HL-60/S4 (cell line): ENCODE measurements at regions not wholly inside any gene's neighbourhood (a gene's known extent, or its start where the extent isn't known, plus 50 kb on each side); places are given as distances from the start of the nearest gene placed in this dataset.

Experiments used
- in situ Hi-C: fragments of 300-500 bp; cut with MboI; formaldehyde crosslinking; loops from 2 replicates; pipeline ENCODE4 v1.14.3; 2022; ENCODE audit warnings: low sequenced_read_pairs

DNA sequence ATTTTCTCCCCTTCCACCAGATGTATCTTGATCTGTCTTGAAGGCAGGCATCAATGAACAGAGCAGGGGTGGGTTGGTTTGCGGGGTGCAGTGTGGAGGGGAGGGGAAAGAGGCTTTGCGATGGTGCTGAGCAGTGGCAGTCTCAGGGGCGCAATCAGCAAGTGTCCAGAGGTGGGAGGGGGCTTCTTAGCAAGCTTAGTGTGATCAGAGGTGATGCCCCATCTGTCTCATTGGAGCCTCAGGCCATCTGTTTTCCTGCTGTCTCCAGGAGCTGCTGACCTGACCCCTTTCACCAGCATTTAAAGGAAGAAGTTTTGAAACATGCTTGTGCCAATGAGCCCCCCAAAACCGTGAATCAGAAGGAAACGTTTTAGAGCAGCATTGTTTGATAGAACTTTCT is 187.7 kb upstream of the LHX5 start:
- in situ Hi-C loops = no loop called here

DNA sequence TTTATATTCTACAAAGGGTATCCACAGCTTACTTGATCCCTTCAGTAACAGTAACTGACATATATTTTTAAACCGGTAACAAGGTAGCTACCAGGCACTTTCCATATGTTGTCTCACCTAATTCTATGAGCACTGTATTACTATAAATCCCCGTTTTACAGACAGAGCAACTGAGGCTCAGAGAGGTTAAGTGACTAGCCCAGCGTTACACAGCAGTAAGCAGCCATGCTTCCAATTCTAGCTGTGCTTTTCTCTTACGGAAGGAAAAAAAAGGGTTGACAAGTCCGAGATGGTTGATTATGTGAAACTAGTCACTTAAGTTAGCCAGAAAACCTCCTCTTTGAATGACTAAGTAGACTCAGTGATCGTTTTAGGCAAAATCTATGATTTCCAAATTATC is 187.3 kb upstream of the LHX5 start:
- in situ Hi-C loops = no loop called here

DNA sequence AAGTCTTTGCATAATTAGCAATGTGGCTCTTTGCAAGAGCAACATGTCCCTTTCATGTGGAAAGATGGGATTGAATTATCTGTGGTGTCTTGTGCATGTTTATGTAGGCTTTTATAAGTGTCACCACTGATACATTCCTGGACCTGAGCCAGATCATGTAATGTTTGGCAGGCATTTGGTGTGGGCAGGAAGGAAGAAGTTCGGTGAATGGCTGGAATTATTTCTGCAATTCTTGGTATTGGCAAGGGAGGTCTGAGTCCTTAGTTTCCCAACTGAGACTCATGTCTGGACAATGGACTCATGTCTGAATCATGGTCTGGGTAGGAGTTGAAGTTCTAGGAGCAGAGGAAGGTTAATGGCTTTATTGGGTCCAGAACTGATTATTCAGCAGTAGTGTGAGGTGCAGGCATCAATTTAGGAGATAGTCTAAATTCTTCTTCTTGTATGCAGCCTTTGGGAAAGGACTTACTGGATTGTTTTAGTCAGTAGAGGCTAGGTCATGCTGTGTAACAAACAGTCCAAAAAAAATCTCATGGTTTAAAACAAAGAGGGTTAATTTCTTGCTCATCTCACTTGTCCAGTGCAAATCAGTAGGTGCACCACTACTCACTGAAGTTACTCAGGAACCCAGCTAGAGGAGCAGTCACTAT is 186.5 kb upstream of the LHX5 start:
- in situ Hi-C loops = no loop called here

DNA sequence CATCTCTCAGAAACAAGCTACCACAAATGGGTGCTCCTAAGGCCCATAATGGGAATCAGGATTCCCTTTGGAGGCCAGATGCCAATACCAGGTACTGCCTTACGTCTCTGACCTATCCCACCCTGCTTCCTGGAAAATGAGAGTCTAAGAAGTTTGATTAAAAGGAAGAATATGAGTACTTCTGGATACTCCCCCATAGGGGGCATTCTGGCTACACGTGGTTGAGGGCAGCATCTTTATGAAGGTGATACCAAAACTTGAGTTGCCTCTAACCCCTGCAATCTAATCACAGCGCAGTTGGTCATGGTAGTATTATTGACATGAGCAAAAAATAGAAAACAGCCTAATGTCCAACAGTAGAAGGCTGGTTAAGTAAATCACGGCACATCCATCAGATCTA is 184.2 kb upstream of the LHX5 start:
- in situ Hi-C loops = no loop called here

DNA sequence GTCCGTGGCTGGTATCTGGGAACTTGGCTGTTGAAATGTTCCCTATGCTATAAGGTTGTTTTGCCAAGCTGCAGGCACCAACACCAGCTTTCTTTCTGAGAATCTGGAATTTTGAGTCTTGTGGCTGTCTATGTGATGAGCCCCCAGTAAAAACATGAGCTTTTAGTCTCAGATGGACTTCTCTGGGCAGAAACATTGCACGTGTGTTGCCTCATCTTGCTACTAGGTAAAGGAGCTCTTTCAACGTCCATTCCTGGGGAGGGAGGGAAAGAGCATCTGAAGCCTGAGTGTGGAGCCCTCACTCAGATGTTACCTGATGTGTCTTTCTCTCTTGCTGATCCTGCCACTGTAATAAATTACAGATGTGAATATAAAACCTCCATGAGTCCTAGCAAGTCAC is 183.8 kb upstream of the LHX5 start:
- in situ Hi-C loops = no loop called here

DNA sequence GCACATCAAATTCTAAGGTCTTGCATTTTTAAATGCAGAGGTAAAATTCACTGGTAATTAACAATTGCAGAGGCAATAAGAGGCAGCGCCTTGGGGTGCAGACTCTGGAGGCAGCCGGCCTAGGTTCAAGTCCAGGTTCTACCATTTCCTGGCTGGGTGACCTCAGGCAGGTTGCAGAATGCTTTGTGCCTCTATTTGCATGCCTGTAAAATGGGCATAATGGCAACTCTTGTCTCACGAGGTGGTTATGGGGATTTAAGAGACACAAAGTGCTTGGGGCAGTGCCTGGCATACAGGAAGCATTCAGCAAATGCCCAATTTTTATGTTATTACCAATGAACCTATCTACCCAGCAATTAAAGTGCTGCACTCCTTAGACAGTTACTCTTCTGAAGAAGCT is 180.0 kb upstream of the LHX5 start:
- in situ Hi-C loops = no loop called here

DNA sequence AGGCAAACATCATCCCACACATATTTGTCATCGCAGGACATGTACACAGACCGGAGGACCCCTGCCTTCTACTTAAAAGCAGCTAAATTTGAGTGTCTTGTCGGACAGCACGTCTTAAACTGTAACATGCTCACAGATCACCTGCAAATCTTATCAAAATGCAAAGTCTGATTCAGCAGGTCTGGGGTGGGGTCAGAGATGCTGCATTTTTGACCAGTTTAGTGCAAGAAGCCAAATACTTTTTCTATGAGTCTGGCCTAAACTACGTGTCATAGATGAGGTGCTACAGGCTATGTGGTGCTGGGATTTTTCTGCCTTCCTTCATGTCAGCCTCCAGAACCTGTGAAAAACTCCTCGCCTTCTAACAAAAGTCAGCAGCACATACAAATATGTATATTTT is 178.8 kb upstream of the LHX5 start:
- in situ Hi-C loops = no loop called here

DNA sequence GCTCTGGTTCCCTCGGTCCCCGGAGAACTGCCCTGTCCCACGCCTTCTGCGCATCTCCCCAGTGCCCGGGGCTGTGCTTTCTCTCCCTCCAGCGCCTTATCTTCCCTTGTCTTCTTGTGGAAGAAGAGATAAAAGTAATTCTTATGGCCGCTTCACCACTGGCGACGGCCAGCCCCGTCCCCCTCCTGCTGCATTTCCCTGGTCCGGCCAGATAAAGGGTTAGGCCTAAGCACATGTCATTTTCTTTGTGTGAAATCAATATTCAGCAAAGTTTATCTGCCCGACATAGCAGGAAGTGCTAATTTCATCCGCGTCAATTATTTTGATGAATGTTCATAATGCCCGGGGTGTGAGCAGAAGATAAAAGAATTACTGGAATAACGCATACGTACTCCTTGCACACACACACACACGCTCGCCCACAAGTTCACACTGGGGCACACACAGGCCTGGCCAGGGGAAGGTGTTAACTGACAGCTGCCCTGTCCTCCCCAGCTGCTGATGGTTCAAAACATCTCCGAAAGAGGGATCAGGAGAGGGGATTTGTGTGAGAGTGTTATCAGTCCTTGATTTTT is 177.7 kb upstream of the LHX5 start:
- in situ Hi-C loops = loop anchor here (10.0 kb wide), 1 partner anchor 265 kb away; no protein-coding TSS in a partner anchor

DNA sequence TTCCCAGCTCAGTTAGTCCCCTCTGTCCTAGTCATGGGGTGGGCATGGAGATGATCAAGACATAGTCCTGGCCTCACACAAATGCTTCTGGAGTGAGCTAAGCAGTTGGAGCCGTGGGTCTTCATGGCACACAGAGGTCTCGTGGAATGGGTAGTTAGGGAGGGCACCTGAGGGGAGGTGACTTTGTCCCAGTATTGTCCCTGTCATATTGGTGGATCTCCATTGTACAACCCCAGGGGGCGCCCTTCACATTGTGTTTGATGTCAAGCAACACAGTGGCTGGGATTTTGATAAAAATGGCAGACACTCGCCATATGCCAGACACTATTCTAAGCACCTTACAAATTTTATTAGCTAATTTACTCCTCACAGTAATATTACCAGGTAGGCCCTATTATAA is 175.4 kb upstream of the LHX5 start:
- in situ Hi-C loops = loop anchor here (10.0 kb wide), 1 partner anchor 268 kb away; no protein-coding TSS in a partner anchor

DNA sequence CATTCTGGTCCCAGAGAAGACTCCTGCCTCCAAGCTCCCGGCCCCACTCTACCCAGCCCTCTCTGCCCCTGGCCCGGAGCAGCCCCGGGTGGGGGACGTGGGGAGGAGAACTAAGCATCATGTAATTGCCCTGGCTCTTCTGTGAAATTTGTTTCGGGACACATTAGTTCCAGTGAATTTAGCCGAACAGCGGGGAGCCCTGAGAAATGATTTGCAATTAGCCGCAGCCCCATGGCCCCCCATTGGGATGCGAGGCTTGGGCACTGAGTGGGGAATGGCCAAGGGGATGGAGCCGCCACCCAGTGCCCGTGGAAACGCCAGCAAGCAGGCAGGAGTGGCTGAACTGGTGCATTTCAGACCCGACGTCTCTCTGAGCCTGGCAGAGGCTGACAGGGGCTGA is 173.9 kb upstream of the LHX5 start:
- in situ Hi-C loops = loop anchor here (10.0 kb wide), 1 partner anchor 269 kb away; no protein-coding TSS in a partner anchor

DNA sequence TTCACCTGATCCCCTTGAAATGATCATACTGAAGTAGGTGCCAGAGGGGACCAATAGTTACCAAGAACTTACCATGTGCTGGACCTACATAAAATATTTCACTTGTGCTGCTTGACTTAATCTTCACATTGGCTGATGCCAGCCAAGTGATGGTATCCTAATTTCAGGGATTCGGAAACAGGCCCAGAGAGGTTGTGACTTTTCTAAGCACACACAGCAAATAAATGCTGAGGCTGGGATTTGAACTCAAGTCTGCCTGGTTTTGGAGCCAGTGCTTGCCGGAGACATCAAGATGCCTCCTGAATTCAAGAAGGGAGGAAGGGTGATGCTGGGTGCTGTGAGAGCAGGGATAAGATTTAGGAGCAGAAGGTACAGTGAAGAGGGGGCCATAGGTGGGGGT is 173.5 kb upstream of the LHX5 start:
- in situ Hi-C loops = loop anchor here (10.0 kb wide), 1 partner anchor 270 kb away; no protein-coding TSS in a partner anchor

DNA sequence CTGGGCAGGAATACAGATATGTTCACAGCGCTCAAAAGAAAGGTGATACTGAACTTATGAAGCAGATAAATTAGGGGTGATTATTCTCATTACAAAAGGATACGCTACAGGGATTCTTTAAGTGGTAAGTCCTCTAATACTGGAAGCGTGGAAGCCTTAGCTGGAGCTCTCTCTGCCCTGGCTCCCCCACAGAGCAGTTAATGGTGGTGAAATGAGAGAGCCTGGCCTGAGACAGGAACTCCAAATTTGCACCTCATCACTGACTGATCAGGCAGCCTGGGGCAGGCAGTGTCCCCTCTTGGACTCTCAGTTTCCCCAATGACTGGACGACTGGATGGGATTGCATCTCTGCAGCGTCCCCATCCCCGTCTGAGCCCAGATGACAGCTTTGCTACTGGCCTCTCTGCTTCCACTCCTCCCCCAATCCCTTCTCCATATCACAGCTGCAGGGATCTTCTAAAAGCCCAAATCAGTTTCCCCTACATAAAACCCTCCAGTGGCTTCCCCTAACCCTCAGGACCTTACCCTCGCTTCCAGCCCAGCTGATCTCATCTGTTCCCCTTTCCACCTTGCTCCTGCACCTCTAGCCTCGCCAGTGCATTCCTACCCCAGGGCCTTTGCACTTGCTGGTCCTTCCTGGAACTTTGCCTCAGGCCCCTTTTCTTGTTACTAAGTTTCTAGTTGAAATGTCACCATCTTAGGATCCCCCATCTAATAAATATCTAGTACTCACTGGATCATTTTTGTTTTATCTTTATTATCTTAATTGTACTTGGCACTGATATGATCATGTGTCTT is 171.7 kb upstream of the LHX5 start:
- in situ Hi-C loops = loop anchor here (10.0 kb wide), 1 partner anchor 271 kb away; no protein-coding TSS in a partner anchor

DNA sequence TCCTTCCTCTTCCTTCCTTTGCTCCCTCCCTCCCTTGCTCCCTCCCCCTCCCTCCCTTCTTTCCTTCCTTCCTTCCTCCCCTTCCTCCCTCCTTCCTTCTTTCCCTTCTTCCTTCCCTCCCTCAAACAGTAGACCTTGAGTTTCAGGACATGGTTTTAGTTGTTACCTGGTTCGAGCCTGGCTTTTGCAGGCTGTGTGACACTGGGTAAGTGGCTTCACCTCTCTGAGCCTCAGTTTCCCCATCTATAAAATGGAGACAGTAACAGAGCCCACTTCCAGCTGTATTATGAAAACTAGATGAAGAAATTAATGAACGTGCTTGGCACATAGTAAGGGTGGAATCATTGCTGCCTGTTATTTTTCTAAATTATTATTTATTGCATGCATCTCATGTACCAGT is 171.0 kb upstream of the LHX5 start:
- in situ Hi-C loops = loop anchor here (10.0 kb wide), 1 partner anchor 272 kb away; no protein-coding TSS in a partner anchor

DNA sequence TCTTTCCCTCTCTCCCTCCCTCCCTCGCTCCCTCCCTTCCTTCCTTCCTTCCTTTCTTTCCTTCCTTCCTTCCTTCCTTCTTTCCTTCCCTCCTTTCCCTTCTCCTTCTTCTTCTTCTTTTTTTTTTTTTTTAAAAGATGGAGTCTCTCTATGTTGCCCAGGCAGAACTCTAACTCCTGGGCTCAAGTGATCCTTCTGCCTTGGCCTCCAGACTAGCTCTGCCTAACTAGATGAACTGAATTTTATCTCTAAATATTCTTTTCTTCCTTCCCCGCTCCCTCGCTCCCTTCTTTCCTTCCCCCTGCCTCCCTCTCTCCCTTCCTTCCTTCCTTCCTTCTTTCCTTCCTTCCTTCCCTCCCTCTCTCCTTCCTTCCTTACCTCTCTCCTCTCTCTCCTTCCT is 170.5 kb upstream of the LHX5 start:
- in situ Hi-C loops = loop anchor here (10.0 kb wide), 1 partner anchor 273 kb away; no protein-coding TSS in a partner anchor

DNA sequence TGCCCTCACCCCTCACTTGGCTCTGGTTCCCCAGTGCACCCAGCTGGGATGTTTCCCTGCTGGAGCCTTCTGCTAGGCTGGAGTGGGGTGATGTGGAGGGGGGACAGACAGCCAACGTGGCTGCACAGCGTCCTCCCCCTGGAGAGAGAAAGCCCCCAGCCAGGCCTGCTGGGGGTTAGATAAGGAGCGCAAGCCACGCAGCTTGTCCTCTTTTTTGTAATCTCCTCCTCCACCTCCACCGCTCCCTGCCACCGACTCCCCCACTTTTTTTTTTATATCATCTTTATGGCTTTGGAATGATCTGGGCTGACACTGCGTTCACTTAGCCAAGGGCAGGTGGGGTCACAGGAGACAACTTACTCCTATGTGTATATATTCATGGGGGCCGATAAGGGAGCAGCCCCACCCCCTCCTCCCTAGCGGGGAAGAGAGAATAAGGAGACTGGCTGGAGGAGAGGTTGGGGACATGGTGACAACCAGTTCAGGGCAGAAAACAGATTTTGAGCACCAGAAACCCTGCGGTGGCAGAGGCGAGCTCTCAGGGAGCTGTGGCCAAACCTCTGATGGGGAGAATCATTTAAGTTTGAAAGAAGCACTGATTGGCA is 169.9 kb upstream of the LHX5 start:
- in situ Hi-C loops = loop anchor here (10.0 kb wide), 1 partner anchor 273 kb away; no protein-coding TSS in a partner anchor

DNA sequence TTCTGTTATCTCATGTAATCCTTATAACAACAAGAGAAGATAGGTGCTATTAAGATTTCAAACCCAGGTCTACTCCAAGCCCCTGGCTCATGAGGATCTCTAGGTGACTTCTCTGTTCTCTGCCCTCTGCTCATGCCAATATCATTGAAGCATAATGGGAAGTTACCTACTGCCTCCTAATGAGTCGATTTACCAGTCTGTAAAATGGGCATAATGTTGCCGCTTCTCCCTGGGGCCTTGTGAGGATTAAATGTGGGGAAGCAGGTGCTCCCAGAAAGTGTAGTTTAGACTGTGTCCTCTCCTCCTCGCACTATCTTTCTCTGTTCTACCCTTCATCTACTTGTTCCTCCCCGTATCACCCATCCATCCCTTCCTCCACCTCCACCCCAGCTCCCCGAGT is 169.2 kb upstream of the LHX5 start:
- in situ Hi-C loops = loop anchor here (10.0 kb wide), 1 partner anchor 274 kb away; no protein-coding TSS in a partner anchor

DNA sequence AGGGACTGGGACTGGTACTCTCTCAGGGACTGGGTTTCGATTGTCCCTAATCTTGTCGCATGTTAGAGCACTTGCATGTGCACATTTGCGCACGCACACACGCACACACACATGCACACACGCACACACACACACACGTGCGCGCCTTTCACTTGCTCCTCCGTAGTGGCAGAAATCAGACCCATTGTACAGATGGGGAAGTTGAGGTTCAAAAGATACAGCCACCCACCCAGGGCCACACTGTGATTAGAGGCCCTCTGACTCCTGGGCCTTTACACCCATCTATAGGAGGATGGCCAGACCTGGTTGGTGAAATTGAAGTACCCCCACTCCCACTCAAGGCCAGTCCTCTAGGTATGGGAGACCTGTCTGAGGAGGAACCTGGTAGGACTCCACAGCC is 167.8 kb upstream of the LHX5 start:
- in situ Hi-C loops = no loop called here

DNA sequence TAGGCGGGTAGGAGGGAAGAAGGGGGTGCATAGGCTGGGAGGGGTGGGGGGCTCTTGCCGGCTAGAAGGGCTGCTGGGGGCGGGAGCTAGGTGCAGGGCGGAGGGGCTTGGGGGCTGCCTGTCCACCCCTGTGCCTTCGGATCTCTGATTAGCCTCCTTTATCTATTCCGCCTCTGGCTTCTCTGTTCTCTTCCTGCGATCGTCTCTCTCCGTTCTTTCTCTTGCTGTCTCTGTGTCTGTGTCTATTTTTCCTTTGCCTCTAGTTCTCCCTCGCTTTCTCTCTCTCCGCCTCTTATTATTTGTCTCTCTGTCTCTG is 166.7 kb upstream of the LHX5 start:
- in situ Hi-C loops = no loop called here

DNA sequence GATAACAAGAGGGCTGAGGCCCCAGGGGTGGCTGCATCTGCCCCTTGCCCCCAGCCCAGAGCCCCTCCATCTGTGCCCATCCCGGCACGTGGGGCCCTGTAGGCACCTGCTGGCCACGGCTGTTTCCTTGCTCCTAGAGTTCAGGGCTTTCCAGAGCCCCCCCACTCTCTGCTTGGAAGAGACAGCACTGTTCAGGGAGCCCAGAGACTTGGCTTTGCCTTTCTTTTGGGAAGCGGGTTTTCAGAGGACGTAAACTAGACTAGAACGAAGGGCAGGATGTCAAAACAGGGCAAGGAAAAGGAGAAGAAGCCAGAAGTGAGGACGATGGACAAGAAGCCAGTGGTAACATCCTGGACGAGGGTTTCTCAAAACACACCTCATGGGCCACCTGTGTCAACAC is 163.3 kb upstream of the LHX5 start:
- in situ Hi-C loops = no loop called here

DNA sequence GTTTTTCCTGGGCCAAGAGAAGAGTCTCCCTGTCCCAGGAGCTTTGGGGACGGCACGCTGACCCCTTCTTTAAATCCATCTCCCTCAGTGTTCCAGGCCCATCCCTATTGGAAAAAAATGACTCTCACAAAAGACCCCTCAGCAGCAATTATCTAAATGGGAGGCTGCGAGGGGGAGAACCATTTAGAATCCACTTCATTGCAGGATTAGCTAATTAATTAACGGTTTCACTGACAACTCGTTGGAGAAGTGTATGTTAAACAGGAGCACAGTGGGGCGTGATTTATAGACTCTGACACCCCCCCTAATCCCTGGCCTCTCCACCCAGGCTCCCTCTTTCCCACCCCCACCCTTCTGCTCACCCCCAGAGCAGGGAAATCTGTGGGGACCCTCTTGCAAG is 162.8 kb upstream of the LHX5 start:
- in situ Hi-C loops = no loop called here

DNA sequence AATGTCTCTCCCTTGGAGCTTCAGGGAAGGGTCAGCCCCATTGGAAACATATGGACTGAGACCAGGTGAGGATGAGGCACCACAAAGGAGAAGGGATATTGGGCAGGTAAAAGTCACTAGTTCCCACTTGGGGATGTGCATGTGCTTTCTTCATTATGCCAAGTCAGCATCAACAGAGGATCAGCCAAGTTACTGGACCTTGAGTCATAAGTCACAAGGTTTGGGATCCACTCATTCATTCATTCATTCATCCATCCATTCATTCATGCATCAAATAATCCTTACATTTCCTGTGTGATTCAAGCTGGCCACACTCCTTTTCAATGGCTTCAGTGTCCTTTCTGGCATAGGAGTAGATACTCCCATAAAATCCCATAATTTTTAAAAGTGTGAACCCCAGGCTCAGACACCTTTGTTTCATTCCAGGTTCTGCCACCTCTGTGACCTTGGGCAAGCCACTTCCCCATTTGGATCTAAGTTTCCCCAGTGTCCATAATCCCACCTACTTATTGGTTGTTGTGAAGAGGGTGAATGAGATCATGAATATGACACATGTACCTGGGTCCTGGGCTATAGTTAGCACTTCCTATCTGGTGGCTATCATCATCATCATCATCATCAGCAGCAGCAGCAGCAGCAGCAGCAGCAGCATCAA is 162.1 kb upstream of the LHX5 start:
- in situ Hi-C loops = no loop called here
